NCI-H2196 (cell line): ENCODE measurements at regions not wholly inside any gene's neighbourhood (a gene's known extent, or its start where the extent isn't known, plus 50 kb on each side); places are given as distances from the start of the nearest gene placed in this dataset.

ENCODE experiments used
- DNase-seq: peaks from one replicate; lab custom pipeline; 2025; ENCODE audit not compliant: unreplicated experiment; lab: John Stamatoyannopoulos, UW

DNA sequence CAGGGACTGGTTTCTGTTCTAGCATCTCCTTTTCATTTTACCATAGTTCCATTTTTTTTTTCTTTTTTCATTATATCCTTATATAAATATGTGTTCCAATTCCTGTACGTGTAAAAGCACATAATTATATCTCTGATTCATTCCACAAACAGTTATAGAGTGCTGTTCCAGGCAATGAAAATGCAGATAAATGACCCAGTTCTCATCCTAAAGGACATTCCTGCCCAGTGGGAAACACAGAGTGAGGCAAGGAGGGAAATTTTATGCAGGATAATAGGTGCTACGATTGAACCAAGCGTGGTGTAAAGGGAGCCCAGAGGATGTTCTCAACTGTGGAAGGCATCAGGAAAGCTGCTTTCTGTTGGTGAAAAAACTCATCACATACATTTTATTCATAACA lies 408.1 kb downstream of the GATA3 start:
- DNase-seq: no peak

DNA sequence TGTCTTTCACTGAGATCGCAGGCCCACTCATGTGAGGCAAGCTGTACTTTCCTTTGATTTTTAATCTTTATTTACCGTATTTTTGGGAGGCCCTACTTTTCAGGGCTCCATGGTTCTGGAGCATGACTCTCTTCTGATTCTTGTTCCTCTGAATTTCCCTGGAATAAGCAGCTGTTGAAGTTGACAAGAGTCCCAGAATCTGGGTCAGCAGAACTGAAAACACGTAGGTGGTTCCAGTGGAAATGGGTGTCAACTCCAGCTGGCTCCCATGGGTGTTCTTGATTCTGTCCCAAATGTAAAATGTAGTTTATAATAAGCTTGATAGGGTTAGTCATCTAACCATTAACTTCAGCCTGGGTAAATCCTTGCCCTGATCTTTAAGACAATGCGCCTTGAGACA lies 409.4 kb downstream of the GATA3 start:
- DNase-seq: no peak

DNA sequence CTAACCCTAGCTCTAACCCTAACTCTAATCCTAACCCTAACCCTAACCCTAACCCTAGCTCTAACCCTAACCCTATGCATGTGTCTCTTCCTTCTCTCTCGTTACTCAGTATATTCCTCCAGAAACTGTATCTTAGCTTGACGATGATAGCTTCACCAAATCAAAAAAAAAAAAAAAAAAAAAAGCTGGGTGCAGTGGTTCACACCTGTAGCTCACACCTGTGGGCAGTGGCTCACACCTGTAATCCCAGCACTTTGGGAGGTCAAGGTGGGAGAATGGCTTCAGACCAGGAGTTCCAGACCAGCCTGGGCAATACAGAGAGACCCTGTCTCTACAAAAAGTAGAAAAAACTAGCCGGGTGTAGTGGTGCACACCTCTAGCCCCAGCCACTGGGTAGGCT lies 414.0 kb downstream of the GATA3 start:
- DNase-seq: no peak

DNA sequence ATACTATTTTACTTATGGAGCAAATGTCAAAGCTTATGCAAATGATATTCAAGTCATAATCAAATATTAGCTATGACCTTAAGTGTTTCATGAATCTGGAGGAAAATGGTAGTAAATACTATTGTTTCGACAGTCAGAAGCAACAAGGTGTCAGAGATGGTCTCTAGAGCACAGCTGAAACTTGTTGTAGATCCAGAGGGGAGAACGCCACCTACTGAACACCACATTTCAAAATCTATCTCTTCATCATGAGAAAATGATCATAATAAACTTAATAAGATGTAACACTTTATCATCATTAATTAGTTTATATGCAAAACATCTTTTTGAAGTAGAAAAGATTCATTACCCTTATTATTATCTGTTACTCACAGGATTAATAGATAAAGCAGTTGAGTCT lies 418.7 kb downstream of the GATA3 start:
- no peak for DNase-seq

DNA sequence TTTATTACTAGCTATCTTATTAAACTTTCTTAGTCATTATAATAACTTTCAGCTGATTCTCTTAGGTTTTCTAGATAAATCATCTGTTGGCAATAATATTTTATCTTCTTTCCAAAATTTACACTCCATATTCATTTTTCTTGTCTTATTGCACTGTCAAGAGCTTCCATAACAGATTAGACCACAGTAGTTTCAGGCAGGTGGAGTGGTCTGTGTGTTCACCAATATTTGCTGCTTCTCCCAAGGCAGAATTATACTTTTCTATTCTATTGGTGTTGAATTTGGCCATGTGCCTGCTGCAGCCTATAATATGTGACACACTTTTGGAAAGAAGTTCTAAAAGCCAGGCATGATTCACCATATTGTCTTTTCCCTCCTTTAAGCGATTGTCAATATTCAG lies 422.8 kb downstream of the GATA3 start:
- no peak for DNase-seq

DNA sequence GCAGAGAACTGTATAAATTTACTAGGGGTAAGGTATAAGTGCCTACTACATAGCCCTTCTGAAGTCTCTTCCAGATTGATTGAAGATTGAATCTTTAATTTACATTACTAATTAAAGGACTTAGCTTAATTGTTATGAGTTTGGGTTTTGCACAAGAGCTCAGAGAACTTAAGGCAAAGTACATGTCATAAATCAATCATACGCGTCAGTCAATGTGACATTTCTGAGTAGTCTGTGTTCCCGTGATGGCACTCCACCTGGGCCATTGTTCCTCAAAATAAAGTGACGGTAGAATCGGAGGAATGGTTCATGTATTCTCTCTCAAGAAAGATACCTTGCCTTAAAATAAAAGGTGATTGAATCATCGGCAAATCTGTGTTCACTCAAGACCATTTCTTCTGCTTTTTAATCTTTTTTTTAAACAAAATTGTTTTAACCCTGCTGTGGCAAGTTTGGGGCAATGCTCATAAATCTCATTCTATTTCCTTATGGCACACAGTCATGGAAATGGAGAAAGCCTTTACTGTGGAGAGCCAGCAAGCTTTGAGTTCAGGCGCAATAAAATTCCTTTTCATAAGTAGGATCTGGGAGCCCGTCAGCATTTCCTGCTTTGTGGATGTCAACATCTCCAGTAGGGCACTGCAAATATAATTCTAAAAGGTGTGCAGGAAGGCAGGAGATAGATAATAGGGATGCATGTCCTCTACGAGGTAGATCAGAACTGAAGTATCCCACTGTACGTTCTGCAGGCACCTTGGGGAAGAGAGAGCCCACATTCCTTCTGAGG lies 427.4 kb downstream of the GATA3 start:
- DNase-seq: no peak

DNA sequence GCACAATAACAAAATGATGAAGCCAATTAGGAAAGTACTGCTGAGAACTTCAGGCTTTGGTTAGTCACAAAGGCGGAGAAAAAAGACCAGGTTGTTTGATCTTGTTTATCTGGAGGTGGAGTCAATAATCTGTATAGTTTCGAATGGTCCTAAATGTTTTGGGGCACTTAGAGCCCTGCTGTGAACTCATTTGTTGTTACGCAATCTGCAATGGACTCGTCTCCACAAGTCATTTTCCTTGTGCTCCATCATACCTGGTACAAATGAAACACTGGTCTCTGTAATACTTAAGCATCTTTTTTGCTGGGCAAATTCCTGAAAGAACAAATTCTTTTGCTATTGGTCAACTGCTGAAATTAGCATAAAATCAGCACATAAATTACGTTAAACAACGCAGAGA lies 430.5 kb downstream of the GATA3 start:
- no peak for DNase-seq

DNA sequence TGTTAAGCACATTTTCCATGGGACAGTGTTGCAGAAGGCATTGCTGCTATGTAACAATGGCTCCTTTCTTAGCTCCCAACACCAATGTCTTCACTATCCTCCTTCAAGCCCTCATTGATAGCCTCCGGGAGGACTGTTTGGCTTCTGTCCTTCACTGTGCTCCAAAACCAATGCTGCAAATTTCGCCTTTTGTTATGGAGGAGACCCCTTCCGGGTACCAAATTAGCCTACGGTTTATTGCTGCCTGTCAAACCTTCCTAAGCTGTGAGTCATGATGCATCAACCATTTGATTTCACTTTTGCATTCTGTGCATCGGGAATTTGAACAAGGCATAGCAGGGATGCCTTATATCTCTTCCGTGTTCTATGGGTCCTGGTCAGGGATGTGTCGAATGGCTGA lies 432.9 kb downstream of the GATA3 start:
- DNase-seq: no peak

DNA sequence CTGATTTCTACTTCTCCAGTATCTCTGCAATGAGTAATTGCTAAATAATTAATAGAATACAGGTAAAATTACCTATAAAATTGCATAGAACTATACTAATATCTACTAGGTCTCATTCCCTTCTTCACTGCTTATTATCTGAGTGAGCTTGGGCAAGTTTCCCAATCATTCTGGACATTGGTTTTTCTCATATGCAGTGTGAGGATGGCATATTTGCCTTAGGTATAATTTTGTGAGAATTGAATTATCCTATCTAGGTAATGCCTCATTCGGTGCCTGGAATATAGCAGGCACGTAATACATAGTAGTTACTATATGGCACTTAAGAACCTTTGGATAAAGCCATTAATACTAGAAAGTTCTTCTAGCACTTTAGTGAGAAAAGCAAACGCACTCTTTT lies 434.7 kb downstream of the GATA3 start:
- no peak for DNase-seq

DNA sequence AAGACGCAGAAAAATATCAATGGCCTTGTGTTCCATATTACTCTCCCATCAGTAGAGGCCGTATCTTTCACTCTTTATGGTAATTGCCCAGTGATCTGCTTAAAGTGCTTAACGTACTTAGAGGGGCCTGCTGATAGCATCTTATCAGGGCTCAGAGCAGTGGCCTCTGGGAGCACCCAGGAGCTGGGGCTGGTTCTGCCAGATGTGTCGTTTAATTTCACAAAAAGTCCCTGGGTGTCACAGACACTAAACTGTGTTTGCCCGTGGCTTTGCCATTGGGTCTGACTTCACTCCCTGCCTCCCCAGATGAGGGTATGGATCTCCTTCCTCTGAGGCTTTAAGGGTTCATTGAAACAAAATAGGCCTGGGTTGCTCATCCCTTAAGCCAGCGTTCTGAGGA lies 435.3 kb downstream of the GATA3 start:
- DNase-seq: no peak

DNA sequence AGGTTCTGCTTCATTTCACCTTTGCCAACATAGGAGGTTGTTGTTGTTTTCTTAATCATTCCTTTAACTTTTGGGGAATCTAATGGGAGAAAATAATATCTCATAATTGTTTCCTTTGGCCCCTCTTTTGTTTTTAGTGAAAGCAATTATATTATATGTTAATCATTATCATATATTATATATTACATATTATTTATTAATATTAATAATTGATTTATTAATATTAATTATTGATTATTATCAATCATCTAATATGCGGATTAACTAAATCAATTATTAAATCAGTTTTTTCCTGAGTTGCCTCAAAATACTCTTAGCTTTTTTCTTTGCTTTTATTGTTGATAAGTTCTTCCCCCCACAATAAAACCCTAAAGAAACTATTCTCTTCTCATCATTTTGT lies 443.8 kb downstream of the GATA3 start:
- DNase-seq: no peak

DNA sequence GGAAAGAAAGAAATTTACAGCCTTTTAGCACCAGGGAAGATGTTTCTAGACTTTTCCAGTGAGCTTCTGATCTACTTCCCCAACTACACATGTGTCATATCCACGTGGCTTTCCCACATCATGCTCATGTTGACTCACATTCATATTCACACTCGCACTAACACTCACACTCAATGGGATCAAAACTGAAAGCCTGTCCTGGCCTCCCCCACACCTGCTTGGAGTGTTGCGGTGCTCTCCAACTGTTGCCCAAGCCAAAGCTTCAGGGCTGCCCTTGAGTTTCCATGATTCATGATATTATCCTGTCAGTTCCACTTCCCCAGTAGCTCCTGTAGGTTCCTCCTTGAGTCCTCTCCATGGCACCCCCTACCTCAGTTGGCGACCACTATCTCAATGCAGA lies 444.4 kb downstream of the GATA3 start:
- no peak for DNase-seq

DNA sequence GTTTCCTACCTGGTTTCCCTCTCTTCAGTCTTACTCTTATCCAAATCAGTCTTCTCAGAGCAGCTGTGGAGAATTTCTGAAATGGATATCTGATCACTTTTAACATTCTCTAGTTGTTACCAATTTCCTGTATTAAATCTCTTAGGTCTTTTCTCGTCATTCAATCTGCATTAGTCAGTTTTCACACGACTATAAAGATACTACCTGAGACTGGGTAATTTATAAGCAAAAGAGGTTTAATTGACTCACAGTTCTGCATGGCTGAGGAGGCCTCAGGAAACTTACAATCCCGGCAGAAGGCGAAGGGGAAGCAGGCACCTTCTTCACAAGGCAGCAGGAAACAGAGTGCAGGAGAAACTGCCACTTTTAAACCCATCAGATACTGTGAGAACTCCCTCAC lies 444.8 kb downstream of the GATA3 start:
- DNase-seq: no peak

DNA sequence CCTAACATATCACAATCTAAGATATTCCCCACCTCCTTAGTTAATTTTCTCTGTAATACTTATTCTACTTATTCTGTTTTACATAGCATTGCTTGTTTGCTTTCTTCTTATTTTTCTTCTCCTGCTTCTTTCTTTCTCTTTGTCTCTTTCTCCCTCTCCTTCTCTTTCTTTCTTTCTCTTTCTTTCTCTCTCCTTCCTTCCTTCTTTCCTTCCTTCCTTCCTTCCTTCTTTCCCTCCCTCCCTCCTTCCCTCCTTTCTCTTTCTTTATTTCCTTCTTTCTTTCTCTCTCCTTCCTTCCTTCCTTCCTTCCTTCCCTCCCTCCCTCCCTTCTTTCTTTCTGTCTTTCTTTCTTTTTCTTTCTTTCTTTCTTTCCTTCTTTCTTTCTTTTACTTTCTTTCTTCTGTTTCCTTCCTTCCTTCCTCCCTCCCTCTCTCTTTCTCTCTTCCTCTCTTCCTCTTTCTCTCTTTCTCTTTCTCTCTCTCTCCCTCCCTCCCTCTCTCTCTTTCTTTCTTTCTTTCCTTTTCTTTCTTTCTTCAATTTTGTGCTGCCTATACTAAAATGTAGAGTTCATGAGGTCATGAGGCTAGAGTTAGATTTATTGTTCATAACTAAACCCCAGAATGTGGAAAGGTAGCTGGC lies 445.4 kb downstream of the GATA3 start:
- no peak for DNase-seq

DNA sequence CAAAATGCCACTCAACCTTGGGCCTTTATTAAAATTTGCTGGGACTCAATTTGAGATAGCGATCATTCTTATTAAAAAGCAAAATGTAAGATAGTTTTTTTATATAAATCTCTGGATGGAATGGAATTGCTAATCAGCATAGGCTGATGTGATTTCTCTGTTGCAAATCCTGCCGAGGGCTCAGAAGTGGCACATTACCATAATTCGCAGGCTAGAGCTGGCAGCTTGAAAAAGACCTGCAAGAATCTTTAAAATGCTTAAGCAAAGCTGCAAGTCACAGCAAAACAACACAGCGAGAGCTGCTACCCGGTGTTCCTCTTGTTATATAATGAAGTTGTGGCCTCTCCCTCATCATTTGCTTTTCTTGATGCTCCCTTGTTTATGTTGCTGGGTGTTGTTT lies 448.1 kb downstream of the GATA3 start:
- no peak for DNase-seq

DNA sequence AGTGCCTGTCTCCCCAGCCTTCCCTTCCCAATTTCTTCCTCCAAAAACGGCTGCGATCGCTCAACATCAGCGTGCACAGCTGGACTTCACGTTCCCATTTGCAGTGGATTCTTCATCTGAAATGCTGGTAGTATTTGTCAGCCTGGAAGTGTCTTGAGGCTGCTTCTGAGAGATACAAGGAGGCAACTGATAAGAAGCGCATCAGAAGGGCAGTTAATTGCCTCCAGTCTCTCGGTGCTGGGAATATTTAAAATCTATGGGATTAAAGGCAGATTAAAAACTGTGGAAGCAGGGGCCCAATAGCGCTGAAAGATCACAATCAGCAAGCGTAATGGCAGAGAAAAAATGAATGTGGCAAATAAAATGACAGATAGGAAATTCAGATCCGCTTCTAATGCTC lies 450.0 kb downstream of the GATA3 start:
- DNase-seq: no peak

DNA sequence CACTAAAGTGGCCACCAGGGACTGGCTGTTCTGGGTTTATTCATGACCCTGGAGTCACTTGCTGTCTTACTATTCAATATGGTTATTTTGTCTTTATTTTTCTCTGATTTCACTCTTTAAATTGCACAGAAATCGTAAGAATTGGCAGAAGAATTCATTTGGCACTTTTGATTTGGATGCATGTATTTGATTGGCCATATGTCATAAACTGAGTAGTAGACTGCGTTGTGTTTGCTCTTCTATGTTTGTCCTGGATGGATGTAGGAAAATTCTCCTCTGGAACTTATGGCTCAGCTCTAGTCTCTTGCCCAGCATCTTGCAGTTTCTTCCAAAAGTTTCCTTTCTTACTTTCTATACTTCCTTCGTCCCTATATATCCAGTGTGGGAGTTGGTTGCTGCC lies 452.7 kb downstream of the GATA3 start:
- DNase-seq: no peak

DNA sequence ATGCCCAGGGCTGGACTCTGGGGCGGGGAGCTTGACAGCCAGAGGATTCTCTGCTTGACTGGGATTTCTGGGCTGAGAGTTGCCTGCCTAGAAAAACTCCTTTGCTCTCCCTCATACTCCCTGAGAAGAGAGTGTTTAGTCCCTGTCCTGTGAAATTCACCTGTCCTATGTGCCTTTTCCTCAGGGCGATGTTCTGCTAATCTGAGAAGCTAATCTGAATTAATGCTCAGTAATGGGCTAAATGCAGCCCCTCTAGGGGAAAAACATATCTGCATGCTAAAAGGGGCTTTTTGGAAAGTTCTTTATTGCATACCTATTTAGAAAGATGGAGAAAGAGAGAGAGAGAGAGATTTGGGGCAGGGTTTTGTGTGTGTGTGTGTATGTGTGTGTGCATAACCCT lies 454.4 kb downstream of the GATA3 start:
- no peak for DNase-seq

DNA sequence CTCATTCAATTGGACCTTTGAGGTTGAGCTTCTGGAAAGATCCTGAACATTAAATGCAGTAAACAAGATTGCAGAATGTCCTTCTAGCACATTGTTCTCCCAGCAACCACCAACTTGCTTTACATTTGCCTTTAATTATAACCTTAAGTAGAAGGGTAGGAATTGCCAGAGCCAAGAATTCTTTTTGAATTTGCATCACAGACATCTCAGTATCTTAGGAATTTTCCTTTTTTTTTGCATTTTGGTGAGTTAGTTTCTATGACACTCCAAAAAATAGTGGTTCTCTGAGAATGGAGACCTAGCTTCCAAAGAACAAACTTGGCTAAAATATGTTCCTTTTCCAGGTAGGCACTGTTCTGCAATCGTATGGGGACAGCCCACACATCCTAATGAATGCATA lies 456.0 kb downstream of the GATA3 start:
- DNase-seq: no peak

DNA sequence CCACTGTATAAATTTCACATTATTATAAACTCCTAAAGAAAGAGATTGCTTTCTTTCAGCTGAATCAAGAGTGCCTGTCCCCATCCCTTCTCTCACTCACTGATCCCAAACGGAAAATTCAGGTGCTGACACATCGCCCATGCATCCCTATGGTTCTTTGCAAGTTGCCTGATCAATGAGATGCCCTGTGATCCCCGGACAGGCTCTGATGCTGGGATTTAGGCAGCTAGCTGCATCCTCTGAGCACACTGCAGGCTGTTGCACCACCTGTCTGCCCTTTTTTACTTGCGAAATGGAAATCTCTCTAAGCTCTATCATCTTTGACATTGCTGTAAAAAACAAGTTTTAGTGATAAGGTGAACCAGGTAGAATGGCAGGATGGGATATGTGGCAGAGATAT lies 456.5 kb downstream of the GATA3 start:
- no peak for DNase-seq

DNA sequence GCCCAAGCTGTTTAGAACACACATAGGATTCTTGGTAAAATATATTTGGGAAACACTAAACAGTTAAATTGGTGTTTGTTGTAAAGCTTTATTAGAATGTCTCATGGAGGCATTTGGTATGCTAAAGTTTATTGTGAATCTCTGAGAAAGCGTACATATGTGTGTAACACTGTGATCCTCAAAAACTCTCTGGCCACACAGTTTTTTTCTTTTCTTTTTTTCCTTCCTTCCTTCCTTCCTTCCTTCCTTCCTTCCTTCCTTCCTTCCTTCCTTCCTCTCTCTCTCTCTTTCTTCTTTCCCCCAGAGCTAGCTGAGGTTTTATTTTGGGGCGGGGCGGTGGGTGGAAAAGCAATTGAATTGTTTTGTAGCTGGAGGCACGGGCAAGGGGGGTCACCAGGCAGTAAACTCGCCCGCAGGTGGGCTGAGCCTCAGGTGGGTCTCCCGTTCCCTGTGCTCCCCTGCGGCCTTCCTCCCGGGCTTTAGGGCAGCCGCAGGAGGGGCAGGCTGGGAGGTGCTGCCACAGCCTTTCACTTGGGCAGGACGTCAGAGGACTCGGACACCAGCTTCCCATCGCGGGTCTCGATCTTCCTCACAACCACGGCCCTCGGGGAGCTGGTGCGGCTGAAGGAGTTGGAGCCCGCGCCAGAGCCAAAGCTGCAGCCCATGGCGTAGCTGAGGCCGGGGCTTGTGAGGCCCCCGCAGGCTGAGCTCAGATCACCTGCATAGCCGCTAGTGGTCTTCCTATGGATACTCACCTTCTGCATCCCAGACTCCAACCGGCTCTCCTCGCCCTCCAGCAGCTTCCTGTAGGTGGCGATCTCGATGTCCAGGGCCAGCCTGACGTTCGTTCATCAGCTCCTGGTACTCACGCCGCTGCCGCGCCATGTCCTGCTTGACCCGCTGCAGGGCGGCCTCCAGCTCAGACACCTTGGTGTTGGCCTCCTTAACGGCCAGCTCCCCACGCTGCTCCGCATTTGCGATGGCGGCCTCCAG lies 459.0 kb downstream of the GATA3 start:
- no peak for DNase-seq

DNA sequence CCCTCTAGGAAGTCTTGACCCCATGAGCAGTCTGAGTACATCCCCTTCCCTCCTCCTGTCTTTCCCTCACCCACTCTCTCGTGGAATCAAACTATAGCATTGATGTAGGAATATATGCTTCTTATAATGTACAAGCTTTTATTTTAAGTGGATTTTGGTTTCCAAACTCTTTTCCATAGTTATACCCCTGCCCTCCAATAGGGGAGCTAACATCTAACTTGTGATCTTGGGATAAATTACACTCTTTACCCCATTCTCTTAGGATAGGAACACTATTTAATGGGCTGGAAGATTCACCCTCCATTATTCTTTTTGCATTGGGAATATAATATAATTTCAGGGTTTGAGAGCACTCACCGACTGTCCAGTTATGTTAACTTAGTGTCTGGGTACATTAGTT lies 465.9 kb downstream of the GATA3 start:
- no peak for DNase-seq
